ENCODE measurements at regions not wholly inside any gene's neighbourhood (a gene's known extent, or its start where the extent isn't known, plus 50 kb on each side); places are given as distances from the start of the nearest gene placed in this dataset.

GRCh38 chr18:5628512-5629255 lies 84.9 kb upstream of the EPB41L3 start:
- in situ Hi-C loops (cut with HindIII; ENCODE audit: low sequenced_read_pairs): no loop called here
- DNase-seq (ENCODE audit: low read depth, low spot score): peak; percentile 48
- TF ChIP-seq CTCF (IDR thresholded peaks at IDR 0.05; ENCODE audit: low read depth, low read length): no peak
- H3K4me3 ChIP-seq (ENCODE audit: low read depth, low read length): peak overlapping the region; percentile 43

GRCh38 chr18:5627776-5628511 lies 84.1 kb upstream of the EPB41L3 start:
- in situ Hi-C loops (cut with HindIII; ENCODE audit: low sequenced_read_pairs): no loop called here
- no peak for TF ChIP-seq CTCF (IDR thresholded peaks at IDR 0.05; ENCODE audit: low read depth, low read length)
- peak overlapping the region; percentile 43 for H3K4me3 ChIP-seq (ENCODE audit: low read depth, low read length)
- no peak for DNase-seq (ENCODE audit: low read depth, low spot score)

GRCh38 chr18:5626130-5626880 lies 82.5 kb upstream of the EPB41L3 start:
- no peak for DNase-seq (ENCODE audit: low read depth, low spot score)
- no peak overlapping the region for H3K4me3 ChIP-seq (ENCODE audit: low read depth, low read length)
- in situ Hi-C loops (cut with HindIII; ENCODE audit: low sequenced_read_pairs): no loop called here
- no peak for TF ChIP-seq CTCF (IDR thresholded peaks at IDR 0.05; ENCODE audit: low read depth, low read length)

- TF ChIP-seq CTCF (IDR thresholded peaks at IDR 0.05; ENCODE audit: low read depth, low read length): no peak
- in situ Hi-C loops (cut with HindIII; ENCODE audit: low sequenced_read_pairs): no loop called here
- H3K4me3 ChIP-seq (ENCODE audit: low read depth, low read length): no peak overlapping the region
- DNase-seq (ENCODE audit: low read depth, low spot score): no peak
These were observed 81.3 kb upstream of the EPB41L3 start for GRCh38 chr18:5625076-5625475.

- no peak for TF ChIP-seq CTCF (IDR thresholded peaks at IDR 0.05; ENCODE audit: low read depth, low read length)
- in situ Hi-C loops (cut with HindIII; ENCODE audit: low sequenced_read_pairs): no loop called here
- DNase-seq (ENCODE audit: low read depth, low spot score): peak; percentile 9
- no peak overlapping the region for H3K4me3 ChIP-seq (ENCODE audit: low read depth, low read length)
These were observed 79.1 kb upstream of the EPB41L3 start for GRCh38 chr18:5622905-5623304.

- no peak overlapping the region for H3K4me3 ChIP-seq (ENCODE audit: low read depth, low read length)
- in situ Hi-C loops (cut with HindIII; ENCODE audit: low sequenced_read_pairs): no loop called here
- TF ChIP-seq CTCF (IDR thresholded peaks at IDR 0.05; ENCODE audit: low read depth, low read length): no peak
- peak; percentile 49 for DNase-seq (ENCODE audit: low read depth, low spot score)
These were observed 76.5 kb upstream of the EPB41L3 start for GRCh38 chr18:5620289-5620688.

Data from astrocyte of the spinal cord (primary cell).